GM20000 (cell line): ENCODE measurements at regions not wholly inside any gene's neighbourhood (a gene's known extent, or its start where the extent isn't known, plus 50 kb on each side); places are given as distances from the start of the nearest gene placed in this dataset.
"Not testable (repeated sequence)": the region's sequence is repeated elsewhere in the genome, so short reads cannot be mapped to it uniquely, and the experiment has no call there.

Experiments
- DNase-seq: peaks from one replicate; pipeline ENCODE4 v3.0.0; 2012; ENCODE audit warnings: low spot score
- CTCF ChIP-seq: IDR thresholded peaks from 2 replicates; pipeline ENCODE4 v1.5.1; 2012; ENCODE audit warnings: mild to moderate bottlenecking, control low read depth; ENCODE audit errors: extremely low read depth, missing control alignments

- no peak for DNase-seq
- TF ChIP-seq CTCF, result no peak
Measured at GRCh38 chr9:25773805-25774204, 95.6 kb upstream of the TUSC1 start.

DNA sequence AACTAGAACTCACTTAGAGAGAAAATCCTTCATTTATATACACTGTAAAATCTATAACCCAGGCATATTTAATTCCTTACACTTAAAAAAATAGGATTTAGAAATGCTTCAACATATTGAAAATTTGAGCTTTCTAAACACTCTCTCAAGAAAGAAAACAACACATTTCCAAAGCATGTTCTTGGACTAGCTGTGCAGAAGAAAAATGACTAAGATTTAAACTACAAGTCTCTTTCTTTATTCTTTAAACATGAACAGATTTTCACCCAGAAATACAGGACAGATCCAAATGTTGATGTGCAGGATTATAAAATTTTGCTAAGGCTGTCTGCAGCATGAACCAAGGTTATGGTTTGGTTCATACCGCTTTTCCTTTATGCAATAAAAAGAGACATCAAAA is 77.7 kb upstream of the TUSC1 start:
- no peak for TF ChIP-seq CTCF
- DNase-seq, result no peak

- no peak for TF ChIP-seq CTCF
- no peak for DNase-seq
Measured at GRCh38 chr9:25752398-25752797, 74.2 kb upstream of the TUSC1 start.

- no peak for DNase-seq
- no peak for TF ChIP-seq CTCF
Measured at GRCh38 chr9:25742256-25742655, 64.0 kb upstream of the TUSC1 start.

DNA sequence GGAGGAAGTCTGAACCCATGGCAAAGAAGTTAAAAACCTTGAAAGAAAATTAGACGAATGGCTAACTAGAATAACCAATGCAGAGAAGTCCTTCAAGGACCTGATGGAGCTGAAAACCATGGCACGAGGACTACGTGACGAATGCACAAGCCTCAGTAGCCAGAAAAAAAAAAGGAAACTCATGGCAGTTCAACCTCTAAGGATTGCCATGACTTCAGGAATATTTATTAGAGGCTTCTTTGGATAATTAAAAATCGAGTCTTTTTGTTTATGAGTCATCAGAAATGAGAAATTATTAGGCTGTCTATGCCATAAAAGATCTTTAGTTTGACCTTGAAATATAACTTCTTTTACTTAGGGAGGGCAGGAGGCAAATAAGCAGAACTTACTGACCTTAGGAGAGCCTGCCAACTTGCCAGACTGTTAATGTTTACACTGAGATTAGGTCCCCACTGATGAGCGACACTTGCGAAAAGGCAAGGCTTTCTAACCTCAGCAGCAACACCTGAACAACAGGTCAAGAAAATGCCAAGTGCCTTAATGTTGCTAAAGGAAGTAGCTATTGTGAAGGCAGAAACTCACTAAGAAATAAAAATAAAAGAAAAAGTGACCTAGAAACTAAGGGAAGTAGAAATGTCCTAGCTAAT is 55.2 kb upstream of the TUSC1 start:
- no peak for DNase-seq
- no peak for TF ChIP-seq CTCF

DNA sequence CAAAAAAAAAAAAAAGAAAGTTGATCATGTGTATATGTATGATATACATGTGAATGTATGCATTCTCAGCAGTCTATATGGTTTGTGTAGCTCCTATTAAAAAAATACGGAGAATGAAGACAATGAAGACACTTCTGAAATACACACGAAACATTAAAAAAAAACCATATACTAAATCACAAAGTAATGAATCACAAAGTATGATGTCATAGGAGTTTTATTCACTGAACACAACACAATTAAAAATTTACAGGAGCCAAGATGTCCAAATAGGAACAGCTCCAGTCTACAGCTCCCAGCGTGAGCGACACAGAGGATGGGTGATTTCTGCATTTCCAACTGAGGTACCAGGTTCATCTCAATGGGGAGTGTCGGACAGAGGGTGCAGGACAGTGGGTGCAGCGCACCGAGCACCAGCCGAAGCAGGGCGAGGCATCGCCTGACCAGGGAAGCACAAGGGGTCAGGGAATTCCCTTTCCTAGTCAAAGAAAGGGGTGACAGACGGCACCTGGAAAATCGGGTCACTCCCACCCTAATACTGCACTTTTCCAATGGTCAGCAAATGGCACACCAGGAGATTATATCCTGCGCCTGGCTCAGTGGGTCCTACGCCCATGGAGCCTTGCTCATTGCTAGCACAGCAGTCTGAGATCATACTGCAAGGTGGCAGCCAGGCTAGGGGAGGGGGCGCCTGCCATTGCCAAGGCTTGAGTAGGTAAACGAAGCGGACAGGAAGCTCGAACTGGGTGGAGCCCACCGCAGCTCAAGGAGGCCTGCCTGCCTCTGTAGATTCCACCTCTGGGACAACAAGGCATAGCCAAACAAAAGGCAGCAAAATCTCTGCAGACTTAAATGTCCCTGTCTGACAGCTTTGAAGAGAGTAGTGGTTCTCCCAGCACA is 53.9 kb upstream of the TUSC1 start:
- not testable (repeated sequence) for DNase-seq
